Upper lobe of left lung (tissue), 4 donors: ENCODE measurements at regions not wholly inside any gene's neighbourhood (a gene's known extent, or its start where the extent isn't known, plus 50 kb on each side); places are given as distances from the start of the nearest gene placed in this dataset.

ENCODE experiments used
- EP300 ChIP-seq, 4 donors: sonication (generic); formaldehyde crosslinking; IDR thresholded peaks; one replicate each; pipeline ENCODE4 v1.5.1; 2017; ENCODE audit warnings: antibody characterized with exemption in 4 of 4, control low read depth in 2 of 4
- POLR2A ChIP-seq, 4 donors: fragments of 450-650 bp; IDR thresholded peaks; one replicate each; pipeline ENCODE4 v1.5.1; 2016 to 2017; ENCODE audit warnings: antibody characterized with exemption in 4 of 4, mild to moderate bottlenecking in 2 of 4
- POLR2AphosphoS5 ChIP-seq, 2 donors: sonication (generic); formaldehyde crosslinking; IDR thresholded peaks; one replicate each; pipeline ENCODE4 v1.5.1; 2017; ENCODE audit warnings: antibody characterized with exemption in 2 of 2
- TF ChIP-seq, protein P1 (sequence below), 6 experiments: fragments of 450-650 bp in 4 of 6; fragments of 200-600 bp in 2 of 6; sonication (generic) in 2 of 6; IDR thresholded peaks; one replicate each; pipeline ENCODE4 v1.5.1; 2016 to 2019; ENCODE audit warnings: antibody characterized with exemption in 6 of 6

DNA sequence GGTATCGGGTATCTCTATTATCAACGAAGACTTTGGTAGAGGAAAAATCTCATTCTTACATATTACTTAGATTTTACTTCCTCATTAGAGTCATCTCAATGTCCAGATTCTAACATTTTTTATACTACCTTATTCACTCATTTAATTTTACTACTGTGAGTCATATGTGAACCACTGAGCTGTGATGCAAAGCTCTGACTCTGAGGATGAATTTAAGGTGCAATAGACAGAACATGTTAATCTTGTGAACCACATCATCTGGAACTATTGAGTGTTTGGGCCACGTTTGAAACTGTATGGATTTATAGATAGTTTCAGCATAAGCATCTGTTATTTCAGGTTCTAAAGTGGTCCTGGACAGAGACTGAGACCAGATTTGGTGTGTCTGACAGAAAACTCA lies 78.4 kb downstream of the PWWP3B start:
- TF ChIP-seq POLR2A (IDR thresholded peaks at IDR 0.05) (no peak), POLR2AphosphoS5 (IDR thresholded peaks at IDR 0.05) (no peak), EP300 (IDR thresholded peaks at IDR 0.05) (no peak)
- TF ChIP-seq, protein P1, sequence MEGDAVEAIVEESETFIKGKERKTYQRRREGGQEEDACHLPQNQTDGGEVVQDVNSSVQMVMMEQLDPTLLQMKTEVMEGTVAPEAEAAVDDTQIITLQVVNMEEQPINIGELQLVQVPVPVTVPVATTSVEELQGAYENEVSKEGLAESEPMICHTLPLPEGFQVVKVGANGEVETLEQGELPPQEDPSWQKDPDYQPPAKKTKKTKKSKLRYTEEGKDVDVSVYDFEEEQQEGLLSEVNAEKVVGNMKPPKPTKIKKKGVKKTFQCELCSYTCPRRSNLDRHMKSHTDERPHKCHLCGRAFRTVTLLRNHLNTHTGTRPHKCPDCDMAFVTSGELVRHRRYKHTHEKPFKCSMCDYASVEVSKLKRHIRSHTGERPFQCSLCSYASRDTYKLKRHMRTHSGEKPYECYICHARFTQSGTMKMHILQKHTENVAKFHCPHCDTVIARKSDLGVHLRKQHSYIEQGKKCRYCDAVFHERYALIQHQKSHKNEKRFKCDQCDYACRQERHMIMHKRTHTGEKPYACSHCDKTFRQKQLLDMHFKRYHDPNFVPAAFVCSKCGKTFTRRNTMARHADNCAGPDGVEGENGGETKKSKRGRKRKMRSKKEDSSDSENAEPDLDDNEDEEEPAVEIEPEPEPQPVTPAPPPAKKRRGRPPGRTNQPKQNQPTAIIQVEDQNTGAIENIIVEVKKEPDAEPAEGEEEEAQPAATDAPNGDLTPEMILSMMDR (IDR thresholded peaks at IDR 0.05), result no peak
